OCI-LY7 (cell line): ENCODE measurements at regions not wholly inside any gene's neighbourhood (a gene's known extent, or its start where the extent isn't known, plus 50 kb on each side); places are given as distances from the start of the nearest gene placed in this dataset.
A peak's percentile ranks its signal among the peaks of the same experiment; 100 is the strongest.

Experiments used
- BruUV-seq: library from RNA; stranded (reverse); fragments of 400-500 nt; replicated peaks from 2 replicates; lab custom pipeline; 2021; lab: Mats Ljungman, UMichigan
- CTCF ChIA-PET: fragments of 300-600 bp; sonication (Branson Sonifier 250); formaldehyde crosslinking; loops from one replicate; lab custom pipeline; 2022; ENCODE audit warnings: antibody characterized with exemption; ENCODE audit not compliant: unreplicated experiment; lab: Charles Lee
- POLR2A ChIA-PET: fragments of 300-600 bp; sonication (Branson Sonifier 250); formaldehyde crosslinking; loops from one replicate; lab custom pipeline; 2022; ENCODE audit warnings: antibody characterized with exemption; lab: Charles Lee
- DNase-seq: peaks from one replicate; pipeline ENCODE4 v3.0.0-alpha.2; 2015; ENCODE audit warnings: low spot score
- H2AFZ ChIP-seq: fragments of 200-600 bp; sonication (generic), shearing (Covaris generic); 2 replicates; pipeline ENCODE4 v1.6.1; 2014; ENCODE audit warnings: mild to moderate bottlenecking, antibody characterized with exemption, low read length, moderate library complexity
- H3K27ac ChIP-seq: fragments of 200-600 bp; sonication (generic); 2 replicates; pipeline ENCODE4 v1.5.1; 2014; ENCODE audit warnings: mixed run types, low read depth, mild to moderate bottlenecking, moderate library complexity, low read length, inconsistent platforms; ENCODE audit not compliant: poor library complexity, severe bottlenecking
- H3K36me3 ChIP-seq: fragments of 200-600 bp; sonication (generic); 2 replicates; pipeline ENCODE4 v1.6.1; 2014; ENCODE audit warnings: mild to moderate bottlenecking, antibody characterized with exemption, low read length, moderate library complexity, mixed read lengths; ENCODE audit not compliant: insufficient read depth
- H3K4me1 ChIP-seq: fragments of 200-600 bp; sonication (generic); 2 replicates; pipeline ENCODE4 v1.5.1; 2014; ENCODE audit warnings: mild to moderate bottlenecking, low read length; ENCODE audit not compliant: insufficient read depth, poor library complexity, severe bottlenecking
- H3K4me2 ChIP-seq: fragments of 200-600 bp; sonication (generic); 2 replicates; pipeline ENCODE4 v1.6.1; 2014; ENCODE audit warnings: mild to moderate bottlenecking, low read length
- H3K4me3 ChIP-seq: fragments of 200-600 bp; sonication (generic); 2 replicates; pipeline ENCODE4 v1.5.1; 2014; ENCODE audit warnings: mild to moderate bottlenecking, low read depth, low read length; ENCODE audit not compliant: poor library complexity, severe bottlenecking
- H3K79me2 ChIP-seq: fragments of 200-600 bp; sonication (generic); 2 replicates; pipeline ENCODE4 v1.6.1; 2016; ENCODE audit warnings: low read depth, mild to moderate bottlenecking, low read length, moderate library complexity, mixed read lengths; ENCODE audit not compliant: insufficient read depth
- H3K9me2 ChIP-seq: fragments of 200-600 bp; sonication (generic); 2 replicates; pipeline ENCODE4 v1.6.1; 2016; ENCODE audit warnings: mild to moderate bottlenecking, low read length, mixed read lengths; ENCODE audit not compliant: insufficient read depth
- H3K9me3 ChIP-seq: fragments of 200-600 bp; sonication (generic); 2 replicates; pipeline ENCODE4 v1.6.1; 2014; ENCODE audit warnings: mild to moderate bottlenecking, mixed run types, low read length, mixed read lengths
- H4K20me1 ChIP-seq: fragments of 200-600 bp; sonication (generic); 2 replicates; pipeline ENCODE4 v1.6.1; 2014; ENCODE audit warnings: mild to moderate bottlenecking, antibody characterized with exemption, low read length, moderate library complexity, mixed read lengths; ENCODE audit not compliant: insufficient read depth
- EZH2phosphoT487 ChIP-seq: fragments of 200-600 bp; sonication (generic); IDR thresholded peaks from 2 replicates; pipeline ENCODE4 v1.6.1; 2018; ENCODE audit warnings: low read depth, borderline replicate concordance, mild to moderate bottlenecking, mixed run types, antibody characterized with exemption, low read length, moderate library complexity, mixed read lengths
- intact Hi-C: fragments of 100-400 bp; cut with micrococcal nuclease; formaldehyde crosslinking; loops from one replicate; pipeline ENCODE4 v1.10.0; 2022; ENCODE audit not compliant: unreplicated experiment
- TF ChIP-seq, protein P1 (sequence below): fragments of 200-600 bp; sonication (generic); conservative IDR thresholded peaks from 2 replicates; pipeline ENCODE4 v1.5.1; 2014; ENCODE audit warnings: mild to moderate bottlenecking, antibody characterized with exemption, low read length, moderate library complexity, mixed read lengths

DNA sequence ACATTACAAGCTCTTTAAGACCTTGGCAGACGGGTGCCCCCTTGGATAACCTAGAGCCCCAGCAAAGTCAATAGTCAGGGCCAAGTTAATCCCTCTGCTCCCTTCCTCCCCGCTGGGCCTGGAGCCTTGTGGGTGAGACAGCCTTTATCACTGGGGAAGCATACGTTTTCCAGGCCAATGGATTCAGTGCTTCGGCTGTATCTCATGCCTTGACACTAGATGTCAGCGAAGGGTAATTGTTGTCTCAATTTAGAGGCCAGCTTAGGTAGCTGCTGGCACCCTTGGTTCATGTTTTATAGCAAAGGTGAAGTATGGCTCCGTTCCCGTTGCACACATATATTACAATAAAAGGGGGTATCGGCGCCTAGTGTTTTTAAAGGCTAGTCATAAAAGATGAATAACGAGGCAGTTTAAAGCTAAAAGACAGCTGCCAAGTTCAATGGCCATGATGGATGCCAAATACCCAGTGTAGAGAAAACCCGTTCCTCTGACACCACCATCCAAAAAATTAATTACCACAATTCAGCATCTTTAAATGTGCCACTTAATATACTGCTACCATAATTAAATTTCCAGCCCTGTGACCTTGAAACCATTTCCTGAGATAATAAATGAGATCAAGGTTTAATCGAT lies 52.3 kb upstream of the BNIP2 start:
- Histone ChIP-seq H3K4me3 (no peak overlapping the region), H4K20me1 (no peaks in the 10 kb centered on the region), H3K9me3 (no peaks in the 10 kb centered on the region), H2AFZ (no peak overlapping the region), H3K9me2 (no peaks in the 10 kb centered on the region), H3K27ac (no peak overlapping the region), H3K36me3 (no peaks in the 10 kb centered on the region), H3K4me2 (no peak overlapping the region), H3K4me1 (no peaks in the 10 kb centered on the region), H3K79me2 (no peaks in the 10 kb centered on the region)
- ChIA-PET POLR2A (interaction anchor here (0.8 kb wide), 1 partner anchor 17 kb away, joined by 6 read pairs; no protein-coding TSS in a partner anchor), CTCF (no interaction called here)
- BruUV-seq = no TSS peak
- intact Hi-C loops = no loop called here
- TF ChIP-seq, protein P1, sequence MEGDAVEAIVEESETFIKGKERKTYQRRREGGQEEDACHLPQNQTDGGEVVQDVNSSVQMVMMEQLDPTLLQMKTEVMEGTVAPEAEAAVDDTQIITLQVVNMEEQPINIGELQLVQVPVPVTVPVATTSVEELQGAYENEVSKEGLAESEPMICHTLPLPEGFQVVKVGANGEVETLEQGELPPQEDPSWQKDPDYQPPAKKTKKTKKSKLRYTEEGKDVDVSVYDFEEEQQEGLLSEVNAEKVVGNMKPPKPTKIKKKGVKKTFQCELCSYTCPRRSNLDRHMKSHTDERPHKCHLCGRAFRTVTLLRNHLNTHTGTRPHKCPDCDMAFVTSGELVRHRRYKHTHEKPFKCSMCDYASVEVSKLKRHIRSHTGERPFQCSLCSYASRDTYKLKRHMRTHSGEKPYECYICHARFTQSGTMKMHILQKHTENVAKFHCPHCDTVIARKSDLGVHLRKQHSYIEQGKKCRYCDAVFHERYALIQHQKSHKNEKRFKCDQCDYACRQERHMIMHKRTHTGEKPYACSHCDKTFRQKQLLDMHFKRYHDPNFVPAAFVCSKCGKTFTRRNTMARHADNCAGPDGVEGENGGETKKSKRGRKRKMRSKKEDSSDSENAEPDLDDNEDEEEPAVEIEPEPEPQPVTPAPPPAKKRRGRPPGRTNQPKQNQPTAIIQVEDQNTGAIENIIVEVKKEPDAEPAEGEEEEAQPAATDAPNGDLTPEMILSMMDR = peak; percentile 53
- TF ChIP-seq EZH2phosphoT487 = no peak
- no peak for DNase-seq

DNA sequence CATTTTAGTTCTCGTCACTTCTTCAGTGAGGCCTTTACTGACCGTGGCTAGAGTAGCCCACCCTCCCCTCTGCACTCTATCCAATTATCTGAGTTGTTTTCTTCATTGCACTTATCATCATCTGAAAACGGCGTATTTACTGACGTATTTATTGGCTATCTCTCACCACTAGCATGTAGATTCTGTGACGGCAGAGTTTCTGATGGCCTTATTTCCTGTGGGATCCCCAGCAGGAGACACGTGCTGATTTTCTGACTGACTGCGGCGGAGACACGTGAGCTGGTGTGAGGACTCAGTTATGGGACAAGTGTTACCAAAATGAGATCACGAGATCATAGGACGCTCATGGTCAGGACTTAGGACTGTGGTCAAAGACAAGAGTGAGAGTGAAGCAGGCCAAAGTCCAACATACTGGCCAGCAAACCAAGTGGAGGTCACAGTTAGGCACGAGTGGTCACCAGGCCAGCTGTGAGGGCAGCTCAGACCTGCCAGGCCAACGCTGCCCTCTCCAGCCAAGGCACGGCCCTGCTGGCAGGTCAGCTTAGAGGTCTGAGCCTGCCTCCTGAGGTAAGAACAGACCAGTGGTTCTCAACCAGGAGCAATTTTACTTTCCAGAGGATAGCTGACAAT lies 50.6 kb upstream of the BNIP2 start:
- no peak overlapping the region for H3K4me3 ChIP-seq
- intact Hi-C loops = no loop called here
- no peak for DNase-seq

More for the DNA sequence above, 50.6 kb upstream of the BNIP2 start:
- Histone ChIP-seq H3K4me2 (no peak overlapping the region), H3K36me3 (no peaks in the 10 kb centered on the region), H2AFZ (no peak overlapping the region), H3K9me2 (no peaks in the 10 kb centered on the region), H3K79me2 (no peaks in the 10 kb centered on the region), H4K20me1 (no peaks in the 10 kb centered on the region), H3K27ac (no peak overlapping the region), H3K4me1 (no peaks in the 10 kb centered on the region), H3K9me3 (no peaks in the 10 kb centered on the region)
- TF ChIP-seq, protein P1 = no peak
- TF ChIP-seq EZH2phosphoT487 = no peak
- ChIA-PET POLR2A (interaction anchor here (1.0 kb wide), 1 partner anchor 9 kb away, joined by 3 read pairs; no protein-coding TSS in a partner anchor), CTCF (no interaction called here)
- no TSS peak for BruUV-seq
